Glutamatergic neuron (in vitro differentiated cells): ENCODE measurements at regions not wholly inside any gene's neighbourhood (a gene's known extent, or its start where the extent isn't known, plus 50 kb on each side); places are given as distances from the start of the nearest gene placed in this dataset.

Experiments used
- DNase-seq: peaks from one replicate; pipeline ENCODE4 v3.0.0; 2022
- H3K27ac Mint-ChIP-seq: one replicate; pipeline ENCODE4 v1.8.0; 2020; ENCODE audit warnings: mild to moderate bottlenecking, mixed read lengths, inconsistent platforms; ENCODE audit not compliant: unreplicated experiment
- H3K27me3 Mint-ChIP-seq: one replicate; pipeline ENCODE4 v1.8.0; 2020; ENCODE audit warnings: mild to moderate bottlenecking, moderate library complexity, mixed read lengths, inconsistent platforms; ENCODE audit not compliant: unreplicated experiment
- H3K36me3 Mint-ChIP-seq: one replicate; pipeline ENCODE4 v1.8.0; 2020; ENCODE audit warnings: mild to moderate bottlenecking, mixed read lengths, inconsistent platforms; ENCODE audit not compliant: unreplicated experiment
- H3K4me1 Mint-ChIP-seq: one replicate; pipeline ENCODE4 v1.8.0; 2020; ENCODE audit warnings: mild to moderate bottlenecking, low read depth, mixed read lengths, inconsistent platforms; ENCODE audit not compliant: unreplicated experiment
- H3K4me3 Mint-ChIP-seq: one replicate; pipeline ENCODE4 v1.8.0; 2020; ENCODE audit warnings: mild to moderate bottlenecking, mixed read lengths, inconsistent platforms; ENCODE audit not compliant: unreplicated experiment
- H3K9me3 Mint-ChIP-seq: one replicate; pipeline ENCODE4 v1.8.0; 2020; ENCODE audit warnings: mild to moderate bottlenecking, moderate library complexity, mixed read lengths, inconsistent platforms; ENCODE audit not compliant: unreplicated experiment
- TF ChIP-seq, protein P1 (sequence below): fragments of 200-600 bp; sonication (generic); IDR thresholded peaks from one replicate; pipeline ENCODE4 v1.5.0; 2021; ENCODE audit not compliant: partially characterized antibody, unreplicated experiment

DNA sequence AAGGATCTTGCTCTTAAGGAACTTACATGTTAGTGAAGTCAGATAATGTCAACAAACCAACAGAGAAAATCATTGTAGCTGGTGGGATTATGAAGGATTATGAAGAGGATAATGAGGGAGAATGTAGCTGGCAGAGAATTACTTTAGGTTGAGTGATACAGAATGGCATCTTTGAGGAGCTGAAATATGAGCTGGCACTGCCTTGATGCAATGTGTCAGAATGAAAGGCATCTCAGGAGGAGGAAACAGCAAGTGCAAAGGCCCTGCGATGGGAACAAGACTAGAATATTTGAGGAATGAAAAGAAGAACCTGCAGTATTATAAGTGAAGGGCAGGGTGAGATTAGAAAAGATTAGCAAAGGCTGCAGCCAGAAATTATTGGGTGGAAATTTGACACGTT lies 237.2 kb upstream of the ADAMTS9 start:
- TF ChIP-seq, protein P1, sequence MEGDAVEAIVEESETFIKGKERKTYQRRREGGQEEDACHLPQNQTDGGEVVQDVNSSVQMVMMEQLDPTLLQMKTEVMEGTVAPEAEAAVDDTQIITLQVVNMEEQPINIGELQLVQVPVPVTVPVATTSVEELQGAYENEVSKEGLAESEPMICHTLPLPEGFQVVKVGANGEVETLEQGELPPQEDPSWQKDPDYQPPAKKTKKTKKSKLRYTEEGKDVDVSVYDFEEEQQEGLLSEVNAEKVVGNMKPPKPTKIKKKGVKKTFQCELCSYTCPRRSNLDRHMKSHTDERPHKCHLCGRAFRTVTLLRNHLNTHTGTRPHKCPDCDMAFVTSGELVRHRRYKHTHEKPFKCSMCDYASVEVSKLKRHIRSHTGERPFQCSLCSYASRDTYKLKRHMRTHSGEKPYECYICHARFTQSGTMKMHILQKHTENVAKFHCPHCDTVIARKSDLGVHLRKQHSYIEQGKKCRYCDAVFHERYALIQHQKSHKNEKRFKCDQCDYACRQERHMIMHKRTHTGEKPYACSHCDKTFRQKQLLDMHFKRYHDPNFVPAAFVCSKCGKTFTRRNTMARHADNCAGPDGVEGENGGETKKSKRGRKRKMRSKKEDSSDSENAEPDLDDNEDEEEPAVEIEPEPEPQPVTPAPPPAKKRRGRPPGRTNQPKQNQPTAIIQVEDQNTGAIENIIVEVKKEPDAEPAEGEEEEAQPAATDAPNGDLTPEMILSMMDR, result no peak
- H3K9me3 Mint-ChIP-seq, result no peaks in the 10 kb centered on the region
- no peak overlapping the region for H3K4me3 Mint-ChIP-seq
- H3K4me1 Mint-ChIP-seq, result peaks cover 12% of the 10 kb centered on the region
- DNase-seq, result no peak
- H3K36me3 Mint-ChIP-seq, result no peaks in the 10 kb centered on the region
- no peak overlapping the region for H3K27ac Mint-ChIP-seq
- no peaks in the 10 kb centered on the region for H3K27me3 Mint-ChIP-seq

DNA sequence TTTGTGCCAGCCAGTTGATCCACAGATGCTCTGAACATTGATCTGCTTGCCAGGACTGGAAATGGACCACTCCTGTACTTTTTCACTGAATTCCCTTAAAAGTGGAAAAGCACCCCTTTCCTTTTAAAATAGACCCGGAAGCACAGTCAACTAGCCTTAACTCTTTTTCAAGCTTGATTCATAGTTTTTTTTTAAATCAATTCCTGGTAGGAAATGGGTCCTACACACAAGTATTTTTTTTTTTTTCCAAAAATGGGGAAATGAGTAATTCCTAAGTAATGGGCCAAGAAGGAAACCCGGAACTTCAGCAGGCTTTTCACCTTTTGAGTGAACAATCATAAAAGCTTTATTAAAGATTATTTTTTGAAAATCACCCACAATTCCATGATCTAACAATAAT lies 234.4 kb upstream of the ADAMTS9 start:
- no peak for DNase-seq
- Mint-ChIP-seq H3K4me1 (peaks cover 7% of the 10 kb centered on the region), H3K36me3 (no peaks in the 10 kb centered on the region), H3K27me3 (no peaks in the 10 kb centered on the region), H3K9me3 (no peaks in the 10 kb centered on the region), H3K27ac (no peak overlapping the region), H3K4me3 (no peak overlapping the region)
- TF ChIP-seq, protein P1, result no peak

DNA sequence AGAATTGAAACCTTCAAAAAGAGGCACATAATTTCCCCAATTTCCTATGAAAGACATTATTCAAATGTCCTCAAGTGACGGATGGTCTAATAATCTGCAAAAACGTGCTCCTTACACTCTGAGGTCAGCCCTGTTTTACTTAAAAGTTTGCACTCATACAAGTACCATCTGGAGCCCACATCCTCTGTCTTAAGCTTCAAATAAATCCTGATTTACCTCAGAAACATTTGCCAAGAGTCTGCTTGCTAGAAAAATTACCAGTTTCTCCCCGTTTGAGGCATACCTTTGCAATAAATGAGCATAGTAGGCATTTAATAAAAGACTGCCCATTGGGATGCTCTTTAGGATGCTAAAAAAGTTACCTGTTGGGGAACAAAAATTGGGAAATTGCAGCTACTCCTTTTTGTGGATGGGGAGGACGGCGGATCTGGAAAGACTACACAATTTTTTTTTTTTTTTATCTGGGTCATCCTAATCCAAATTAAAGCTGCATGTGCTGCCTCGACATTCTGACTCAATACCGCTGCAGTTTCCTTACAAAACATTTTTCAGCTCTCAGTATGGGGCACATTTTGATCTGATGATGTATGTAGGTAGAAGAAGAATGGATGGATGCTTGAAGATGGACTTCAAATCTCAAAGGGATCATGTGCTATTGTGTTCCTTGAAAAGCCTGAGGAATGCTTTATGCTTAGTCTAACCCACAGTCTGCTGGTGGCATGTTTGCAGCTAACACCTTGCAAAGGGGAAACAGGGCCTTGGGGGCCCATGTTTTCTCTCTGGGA lies 233.7 kb upstream of the ADAMTS9 start:
- Mint-ChIP-seq H3K27ac (no peak overlapping the region), H3K36me3 (no peaks in the 10 kb centered on the region), H3K4me1 (peaks cover 9% of the 10 kb centered on the region), H3K9me3 (no peaks in the 10 kb centered on the region), H3K4me3 (no peak overlapping the region), H3K27me3 (no peaks in the 10 kb centered on the region)
- DNase-seq, result no peak
- TF ChIP-seq, protein P1, result no peak

DNA sequence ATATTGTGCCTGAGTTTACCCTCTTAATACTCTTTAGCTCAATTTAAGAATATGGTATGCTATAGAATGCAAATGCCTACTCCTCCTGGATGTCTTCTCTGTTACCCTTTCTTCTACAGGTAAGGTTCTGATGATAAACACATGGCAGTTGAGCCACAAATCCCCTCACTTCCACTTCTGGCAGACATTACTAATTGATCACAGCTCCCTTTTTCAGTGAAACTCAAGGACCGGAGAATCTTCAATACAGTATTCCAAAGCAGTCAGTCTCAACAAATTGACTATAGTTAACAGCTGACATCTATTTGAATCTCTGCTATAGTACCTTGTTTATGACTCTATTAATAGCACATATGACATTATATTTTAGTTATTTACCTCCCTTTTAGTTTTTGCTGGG lies 232.1 kb upstream of the ADAMTS9 start:
- peaks cover 7% of the 10 kb centered on the region for H3K4me1 Mint-ChIP-seq
- TF ChIP-seq, protein P1, result no peak
- DNase-seq, result no peak
- no peaks in the 10 kb centered on the region for H3K36me3 Mint-ChIP-seq
- H3K4me3 Mint-ChIP-seq, result no peak overlapping the region
- no peak overlapping the region for H3K27ac Mint-ChIP-seq
- no peaks in the 10 kb centered on the region for H3K27me3 Mint-ChIP-seq
- H3K9me3 Mint-ChIP-seq, result no peaks in the 10 kb centered on the region

DNA sequence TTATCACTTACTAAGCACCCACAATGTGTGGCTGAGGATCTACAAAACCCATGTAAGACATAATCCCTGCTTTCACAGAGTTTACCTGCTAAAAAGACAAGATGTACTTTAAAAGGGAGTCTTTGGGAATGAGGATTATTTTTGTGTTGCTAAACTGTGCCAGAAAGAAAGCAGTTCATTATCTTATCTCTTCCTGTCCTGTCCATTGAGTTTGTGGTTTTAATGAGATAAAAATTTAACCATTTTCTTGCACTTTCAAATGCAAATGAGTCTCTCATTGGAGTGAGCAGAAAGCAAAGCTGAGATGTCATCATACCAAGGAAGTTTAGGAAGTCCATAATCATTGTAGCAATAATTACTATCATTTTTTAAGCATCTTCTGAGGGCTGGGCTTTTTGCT lies 231.2 kb upstream of the ADAMTS9 start:
- no peaks in the 10 kb centered on the region for H3K9me3 Mint-ChIP-seq

More for the DNA sequence above, 231.2 kb upstream of the ADAMTS9 start:
- Mint-ChIP-seq H3K36me3 (no peaks in the 10 kb centered on the region), H3K27ac (no peak overlapping the region), H3K27me3 (no peaks in the 10 kb centered on the region), H3K4me1 (peaks cover 8% of the 10 kb centered on the region), H3K4me3 (no peak overlapping the region)
- no peak for DNase-seq
- TF ChIP-seq, protein P1, result no peak
